CD8-positive, alpha-beta memory T cell (primary cell): ENCODE measurements at regions not wholly inside any gene's neighbourhood (a gene's known extent, or its start where the extent isn't known, plus 50 kb on each side); places are given as distances from the start of the nearest gene placed in this dataset.

ENCODE experiments used
- CTCF ChIA-PET: fragments of 350-600 bp; sonication (Branson Sonifier 250); formaldehyde crosslinking; loops from one replicate; lab custom pipeline; 2021; ENCODE audit warnings: antibody characterized with exemption; lab: Charles Lee
- POLR2A ChIA-PET: fragments of 350-600 bp; sonication (Branson Sonifier 250); formaldehyde crosslinking; loops from one replicate; lab custom pipeline; 2021; ENCODE audit warnings: antibody characterized with exemption; lab: Charles Lee
- DNase-seq, 5 donors: peaks; one replicate each; pipeline versions ENCODE4 v3.0.0 to v3.0.0-alpha.2; 2020 to 2022; ENCODE audit warnings: mixed read lengths in 1 of 5
- H3K27ac ChIP-seq: one replicate; pipeline ENCODE4 v1.7.0; 2013; ENCODE audit warnings: low read depth, mild to moderate bottlenecking, low read length, moderate library complexity
- H3K27me3 ChIP-seq: 2 replicates; pipeline ENCODE4 v1.7.0; 2013; ENCODE audit warnings: low read length, mild to moderate bottlenecking; ENCODE audit not compliant: insufficient read depth, poor library complexity, severe bottlenecking
- H3K36me3 ChIP-seq: 2 replicates; pipeline ENCODE4 v1.7.0; 2013; ENCODE audit warnings: mild to moderate bottlenecking, low read length, moderate library complexity; ENCODE audit not compliant: insufficient read depth
- H3K4me1 ChIP-seq: 2 replicates; pipeline ENCODE4 v1.7.0; 2013; ENCODE audit warnings: mild to moderate bottlenecking, low read length, moderate library complexity; ENCODE audit not compliant: insufficient read depth
- H3K4me3 ChIP-seq: 2 replicates; pipeline ENCODE4 v1.7.0; 2013; ENCODE audit warnings: mild to moderate bottlenecking, low read length
- H3K9me3 ChIP-seq: 2 replicates; pipeline ENCODE4 v1.7.0; 2013; ENCODE audit warnings: mild to moderate bottlenecking, low read length
- H3K27ac Mint-ChIP-seq, 8 donors: one replicate each; pipeline ENCODE4 v1.8.0; 2020 to 2021; ENCODE audit warnings: mixed read lengths in 8 of 8, mild to moderate bottlenecking in 6 of 8, inconsistent platforms in 3 of 8, moderate library complexity in 3 of 8
- H3K27me3 Mint-ChIP-seq, 2 donors: one replicate each; pipeline ENCODE4 v1.8.0; 2020 to 2021; ENCODE audit warnings: mixed read lengths in 2 of 2, mild to moderate bottlenecking in 1 of 2, moderate library complexity in 1 of 2
- H3K36me3 Mint-ChIP-seq, 3 donors: one replicate each; pipeline ENCODE4 v1.8.0; 2020 to 2021; ENCODE audit warnings: mixed read lengths in 3 of 3, inconsistent platforms in 1 of 3, mild to moderate bottlenecking in 1 of 3
- H3K4me1 Mint-ChIP-seq, 3 donors: one replicate each; pipeline ENCODE4 v1.8.0; 2020 to 2021; ENCODE audit warnings: mixed read lengths in 3 of 3, inconsistent platforms in 1 of 3, mild to moderate bottlenecking in 1 of 3
- H3K4me3 Mint-ChIP-seq, 7 donors: one replicate each; pipeline ENCODE4 v1.8.0; 2020 to 2021; ENCODE audit warnings: mixed read lengths in 7 of 7, mild to moderate bottlenecking in 6 of 7, moderate library complexity in 4 of 7, inconsistent platforms in 2 of 7
- H3K9me3 Mint-ChIP-seq, 5 donors: one replicate each; pipeline ENCODE4 v1.8.0; 2020 to 2022; ENCODE audit warnings: mixed read lengths in 5 of 5, mild to moderate bottlenecking in 3 of 5, moderate library complexity in 2 of 5, inconsistent platforms in 1 of 5

DNA sequence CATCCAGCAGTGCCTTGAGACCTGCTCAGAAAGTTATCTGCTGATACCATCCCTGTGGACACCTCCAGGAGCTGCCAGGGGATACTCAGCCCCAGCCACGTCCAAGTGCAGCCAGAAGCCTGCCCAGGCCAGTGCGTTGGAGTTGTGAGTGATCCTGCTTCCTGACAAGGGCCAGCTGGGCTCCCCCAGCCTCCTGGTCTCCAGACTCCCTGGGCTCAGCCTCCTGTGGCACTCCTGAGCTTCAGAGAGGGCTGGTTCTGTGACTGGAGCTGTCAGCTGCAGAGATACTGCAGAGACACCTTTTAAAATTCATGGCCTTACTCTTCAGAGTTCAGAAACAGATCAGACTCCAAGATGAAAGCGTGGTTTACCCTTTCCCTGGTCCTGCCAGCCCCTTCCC, 515.9 kb downstream of the CD83 start:
- DNase-seq, result no peak
- Mint-ChIP-seq H3K4me3 (peak overlapping the region in 3 of 7 donors; percentile 12 to 23 (median 23)), H3K27ac (peak overlapping the region in 3 of 8 donors; percentile 3 to 82 (median 82)), H3K9me3 (peaks cover 0 to 2% (median 0%) of the 10 kb centered on the region in 5 donors), H3K4me1 (peaks cover 40 to 44% (median 41%) of the 10 kb centered on the region in 3 donors), H3K36me3 (no peaks in the 10 kb centered on the region), H3K27me3 (peaks cover 3 to 6% of the 10 kb centered on the region in 2 donors)
- ChIA-PET CTCF (interaction anchor here (1.8 kb wide), 1 partner anchor 11 kb away, joined by 5 read pairs; no protein-coding TSS in a partner anchor), POLR2A (no interaction called here)
- Histone ChIP-seq H3K4me3 (no peak overlapping the region), H3K27ac (no peak overlapping the region), H3K27me3 (no peaks in the 10 kb centered on the region), H3K9me3 (no peaks in the 10 kb centered on the region), H3K36me3 (no peaks in the 10 kb centered on the region), H3K4me1 (peaks cover 40% of the 10 kb centered on the region)

DNA sequence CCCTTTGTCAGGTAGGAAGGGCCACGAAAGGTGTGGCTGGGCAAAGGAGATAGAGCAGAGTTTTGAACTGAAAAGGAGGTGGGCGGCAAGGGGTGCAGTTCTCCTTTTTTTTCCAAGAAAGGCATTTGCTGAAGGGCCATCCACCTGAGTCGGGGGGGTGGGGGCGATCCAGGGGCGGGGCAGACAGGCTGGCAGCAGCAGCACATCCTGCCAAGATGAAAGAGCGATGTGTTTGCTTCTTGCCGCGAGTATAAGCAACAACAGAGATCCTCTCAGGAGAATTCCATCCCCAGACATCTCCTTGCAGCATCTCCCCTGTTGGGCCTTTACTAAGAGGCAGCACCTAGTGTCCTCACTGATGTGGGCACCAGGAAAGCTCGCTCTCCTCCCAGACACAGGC, 516.5 kb downstream of the CD83 start:
- peak overlapping the region in 5 of 7 donors; percentile 21 to 92 (median 77) for H3K4me3 Mint-ChIP-seq
- H3K27me3 ChIP-seq, result no peaks in the 10 kb centered on the region
- H3K4me1 Mint-ChIP-seq, result peaks cover 41 to 44% (median 42%) of the 10 kb centered on the region in 3 donors
- peaks cover 40% of the 10 kb centered on the region for H3K4me1 ChIP-seq
- POLR2A ChIA-PET, result interaction anchor here (0.6 kb wide), 1 partner anchor 24 kb away, joined by 3 read pairs; no protein-coding TSS in a partner anchor
- CTCF ChIA-PET, result interaction anchor here (1.8 kb wide), 2 partner anchors 10 to 12 kb away, joined by 4 to 5 read pairs; no protein-coding TSS in a partner anchor
- no peaks in the 10 kb centered on the region for H3K36me3 ChIP-seq
- no peaks in the 10 kb centered on the region for H3K9me3 ChIP-seq
- peak overlapping the region; percentile 26 for H3K4me3 ChIP-seq
- H3K27me3 Mint-ChIP-seq, result peaks cover 3 to 9% of the 10 kb centered on the region in 2 donors
- H3K9me3 Mint-ChIP-seq, result no peaks in the 10 kb centered on the region
- H3K27ac ChIP-seq, result no peak overlapping the region
- DNase-seq, result peak in 1 of 5 donors; percentile 24
- H3K27ac Mint-ChIP-seq, result peak overlapping the region in 4 of 8 donors; percentile 51 to 84 (median 81)
- no peaks in the 10 kb centered on the region for H3K36me3 Mint-ChIP-seq

DNA sequence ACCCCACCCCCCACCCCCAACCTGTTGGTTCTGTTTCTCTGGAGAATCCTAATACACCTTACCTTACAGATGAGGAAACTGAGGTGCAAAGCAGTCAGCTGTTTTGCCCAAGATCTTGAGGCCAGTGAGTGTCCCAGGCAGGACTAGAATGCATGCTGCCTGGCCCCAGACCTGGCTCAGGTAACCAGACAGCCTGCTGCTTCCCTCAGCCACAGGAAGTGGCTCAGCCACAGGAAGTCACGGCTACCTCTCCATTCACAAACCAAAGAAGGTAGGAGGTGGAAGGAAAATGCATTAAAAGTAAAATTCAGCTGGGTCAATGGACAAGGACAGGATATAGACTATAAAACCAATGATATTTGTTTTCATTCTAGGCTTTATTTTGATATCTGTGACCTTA, 517.6 kb downstream of the CD83 start:
- Mint-ChIP-seq H3K4me3 (peak overlapping the region; percentile 2 to 92 (median 83)), H3K9me3 (no peaks in the 10 kb centered on the region), H3K27ac (peak overlapping the region; percentile 37 to 89 (median 72)), H3K27me3 (peaks cover 4 to 10% of the 10 kb centered on the region in 2 donors), H3K4me1 (peaks cover 44 to 45% (median 44%) of the 10 kb centered on the region in 3 donors), H3K36me3 (no peaks in the 10 kb centered on the region)
- H3K4me3 ChIP-seq, result peak overlapping the region; percentile 16
- no peak overlapping the region for H3K27ac ChIP-seq
- no peaks in the 10 kb centered on the region for H3K36me3 ChIP-seq
- no peaks in the 10 kb centered on the region for H3K27me3 ChIP-seq
- peak; percentile 11 to 67 (median 47) for DNase-seq
- ChIA-PET POLR2A (no interaction called here), CTCF (interaction anchor here (1.8 kb wide), 1 partner anchor 11 kb away, joined by 4 read pairs; no protein-coding TSS in a partner anchor)
- no peaks in the 10 kb centered on the region for H3K9me3 ChIP-seq
- H3K4me1 ChIP-seq, result peaks cover 40% of the 10 kb centered on the region

DNA sequence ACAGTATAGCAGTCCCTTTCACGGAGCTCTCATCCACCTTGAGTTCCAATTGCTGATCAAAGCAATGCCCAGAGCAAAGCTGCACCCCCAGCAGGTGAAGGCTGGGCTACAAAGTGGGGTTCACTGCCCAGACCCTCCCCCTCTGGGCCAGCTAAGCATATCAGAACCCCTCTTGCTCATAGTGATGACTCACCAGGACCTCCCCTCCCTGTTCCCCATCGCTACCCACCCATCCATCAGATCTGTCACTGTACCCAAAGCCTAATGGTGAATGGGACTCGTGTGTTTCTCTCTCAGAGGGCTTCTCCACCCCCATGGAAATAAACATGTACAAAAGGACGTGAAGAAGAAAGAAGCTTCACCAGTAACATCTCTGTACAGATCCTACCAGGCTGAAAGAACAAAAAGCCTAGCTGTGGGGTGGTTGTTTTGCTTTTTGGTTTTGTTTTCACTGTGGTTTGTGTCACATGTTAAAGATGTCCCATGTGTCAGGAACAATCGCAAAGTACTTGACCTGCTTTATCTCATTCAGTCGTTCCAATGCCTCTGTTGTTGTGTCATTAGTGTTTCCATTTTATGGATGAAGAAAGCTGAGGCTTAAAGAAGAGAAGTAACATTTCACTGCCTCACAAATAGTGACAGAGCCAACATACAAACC, 518.5 kb downstream of the CD83 start:
- Histone ChIP-seq H3K4me3 (peak overlapping the region; percentile 16), H3K27ac (no peak overlapping the region), H3K36me3 (no peaks in the 10 kb centered on the region), H3K9me3 (no peaks in the 10 kb centered on the region), H3K4me1 (peaks cover 40% of the 10 kb centered on the region), H3K27me3 (no peaks in the 10 kb centered on the region)
- POLR2A ChIA-PET, result no interaction called here
- DNase-seq, result peak in 2 of 5 donors; percentile 15 to 29
- Mint-ChIP-seq H3K36me3 (no peaks in the 10 kb centered on the region), H3K9me3 (no peaks in the 10 kb centered on the region), H3K4me1 (peaks cover 44 to 45% (median 44%) of the 10 kb centered on the region in 3 donors), H3K27me3 (peaks cover 4 to 13% of the 10 kb centered on the region in 2 donors), H3K4me3 (peak overlapping the region; percentile 2 to 92 (median 83)), H3K27ac (peak overlapping the region in 7 of 8 donors; percentile 37 to 93 (median 89))
- CTCF ChIA-PET, result interaction anchor here (1.8 kb wide), 1 partner anchor 12 kb away, joined by 4 read pairs; no protein-coding TSS in a partner anchor

DNA sequence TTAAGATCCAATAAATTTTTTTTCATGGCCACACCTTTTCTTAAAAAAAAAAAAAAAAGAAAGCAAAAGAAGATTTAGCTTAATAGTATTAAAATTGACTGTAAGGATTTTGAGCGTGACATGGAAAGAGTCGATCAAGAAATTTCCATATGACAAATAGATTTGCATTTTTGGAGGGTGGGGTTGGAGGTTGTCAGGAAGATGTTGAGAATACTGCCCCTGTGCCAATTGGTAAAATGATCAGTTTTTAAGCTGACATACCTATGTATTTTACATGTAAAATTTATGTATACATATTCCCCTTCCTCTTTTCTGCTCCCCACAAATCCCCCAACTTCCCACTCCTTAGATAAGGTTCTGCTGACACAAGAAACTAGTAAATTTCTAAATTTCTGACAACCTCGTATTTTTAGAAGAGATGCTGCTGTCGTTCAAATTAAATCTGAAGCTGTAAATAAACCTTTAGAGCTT, 520.9 kb downstream of the CD83 start:
- POLR2A ChIA-PET, result no interaction called here
- Histone ChIP-seq H3K4me3 (no peak overlapping the region), H3K36me3 (no peaks in the 10 kb centered on the region), H3K9me3 (no peaks in the 10 kb centered on the region), H3K27ac (no peak overlapping the region), H3K4me1 (peaks cover 36% of the 10 kb centered on the region), H3K27me3 (no peaks in the 10 kb centered on the region)
- no peak for DNase-seq
- H3K27ac Mint-ChIP-seq, result peak overlapping the region in 1 of 8 donors; percentile 4
- CTCF ChIA-PET, result no interaction called here
- no peak overlapping the region for H3K4me3 Mint-ChIP-seq
- H3K9me3 Mint-ChIP-seq, result no peaks in the 10 kb centered on the region
- peaks cover 1 to 13% of the 10 kb centered on the region in 2 donors for H3K27me3 Mint-ChIP-seq
- H3K4me1 Mint-ChIP-seq, result peaks cover 43 to 45% (median 43%) of the 10 kb centered on the region in 3 donors
- H3K36me3 Mint-ChIP-seq, result no peaks in the 10 kb centered on the region

DNA sequence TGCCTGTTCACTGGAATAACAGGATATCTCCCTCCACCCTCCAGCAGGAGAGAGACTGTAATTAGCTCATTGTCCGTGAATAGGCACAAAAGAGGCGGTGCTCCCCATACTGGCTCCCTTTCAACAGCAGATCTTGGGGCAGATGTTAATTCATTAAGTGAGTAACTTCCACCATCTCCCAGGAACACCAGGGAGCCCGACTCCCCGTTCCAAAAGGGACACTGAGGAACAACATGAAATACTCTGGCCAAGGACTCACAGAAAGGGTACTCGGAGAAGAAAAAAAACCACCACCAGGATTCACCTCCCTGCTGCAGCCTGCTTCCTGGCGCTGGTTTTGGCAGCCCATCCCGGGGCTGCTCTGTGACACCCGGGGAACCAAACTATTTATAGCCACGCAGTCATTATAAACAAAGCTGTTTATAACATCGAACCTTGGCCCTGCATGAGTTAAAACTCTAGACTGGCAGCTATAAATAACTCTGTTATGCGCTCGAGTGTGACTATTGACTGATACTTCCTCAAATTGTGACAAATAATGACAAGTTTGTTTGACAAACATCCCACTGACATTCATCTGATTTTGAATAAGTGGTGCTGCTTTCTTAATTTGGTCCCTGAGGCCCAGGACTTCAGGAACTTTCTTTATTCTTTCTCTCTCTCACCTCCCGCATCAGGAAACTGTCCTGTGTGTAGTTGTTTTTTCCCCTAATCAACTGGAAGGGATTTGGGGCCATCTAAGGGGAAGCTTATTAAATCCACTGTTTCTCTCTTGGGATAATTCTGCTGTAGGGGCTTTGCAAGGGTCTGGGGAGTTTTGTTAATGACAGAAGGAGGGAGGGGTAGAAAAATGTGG, 521.6 kb downstream of the CD83 start:
- no peaks in the 10 kb centered on the region for H3K36me3 Mint-ChIP-seq
- Histone ChIP-seq H3K27me3 (no peaks in the 10 kb centered on the region), H3K9me3 (no peaks in the 10 kb centered on the region), H3K36me3 (no peaks in the 10 kb centered on the region), H3K27ac (no peak overlapping the region), H3K4me3 (no peak overlapping the region), H3K4me1 (peaks cover 30% of the 10 kb centered on the region)
- H3K9me3 Mint-ChIP-seq, result no peaks in the 10 kb centered on the region
- no peak overlapping the region for H3K27ac Mint-ChIP-seq
- DNase-seq, result no peak
- peaks cover 1 to 13% of the 10 kb centered on the region in 2 donors for H3K27me3 Mint-ChIP-seq
- H3K4me1 Mint-ChIP-seq, result peaks cover 36 to 40% (median 37%) of the 10 kb centered on the region in 3 donors
- CTCF ChIA-PET, result no interaction called here
- POLR2A ChIA-PET, result no interaction called here
- no peak overlapping the region for H3K4me3 Mint-ChIP-seq

DNA sequence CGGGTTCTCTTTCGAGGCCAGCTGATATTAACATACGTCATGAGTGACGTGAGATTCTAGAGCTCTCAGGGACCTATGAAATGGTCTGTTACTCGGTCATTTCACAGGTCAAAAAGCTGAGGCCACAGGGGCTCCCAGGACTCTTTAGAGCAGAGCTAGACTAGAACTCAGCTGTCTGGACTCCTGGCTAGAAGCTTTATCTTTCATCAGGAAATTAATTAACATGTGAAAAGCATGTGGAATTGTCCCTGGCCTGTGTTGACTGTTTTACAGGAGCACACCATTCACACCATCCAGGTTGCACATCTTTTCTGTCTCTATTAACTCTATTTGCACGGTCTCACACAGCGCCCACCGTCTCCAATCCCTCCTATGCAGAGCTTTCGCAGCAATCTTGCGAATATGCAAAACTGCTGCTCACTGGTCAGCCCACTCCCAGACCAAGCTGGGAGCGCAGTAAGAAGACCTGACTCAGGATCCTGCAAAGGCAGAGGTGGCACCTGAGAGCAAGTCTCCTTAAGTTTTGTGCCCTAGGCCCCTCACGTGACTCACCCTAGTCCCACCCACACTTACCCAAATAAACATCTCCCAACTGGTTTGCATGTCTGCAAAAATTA, 522.5 kb downstream of the CD83 start:
- ChIA-PET CTCF (no interaction called here), POLR2A (no interaction called here)
- no peak for DNase-seq
- Histone ChIP-seq H3K9me3 (no peaks in the 10 kb centered on the region), H3K27me3 (no peaks in the 10 kb centered on the region), H3K27ac (no peak overlapping the region), H3K4me3 (no peak overlapping the region), H3K4me1 (peaks cover 20% of the 10 kb centered on the region), H3K36me3 (no peaks in the 10 kb centered on the region)
- Mint-ChIP-seq H3K27ac (peak overlapping the region in 2 of 8 donors; percentile 1 to 12), H3K27me3 (peaks cover 1 to 13% of the 10 kb centered on the region in 2 donors), H3K36me3 (no peaks in the 10 kb centered on the region), H3K4me3 (peak overlapping the region in 1 of 7 donors; percentile 6), H3K9me3 (no peaks in the 10 kb centered on the region), H3K4me1 (peaks cover 27 to 31% (median 27%) of the 10 kb centered on the region in 3 donors)
